A673 (cell line): ENCODE measurements at regions not wholly inside any gene's neighbourhood (a gene's known extent, or its start where the extent isn't known, plus 50 kb on each side); places are given as distances from the start of the nearest gene placed in this dataset.

Experiments used
- EZH2 ChIP-seq: fragments of 200-600 bp; sonication (generic); IDR thresholded peaks from 2 replicates; pipeline ENCODE4 v1.6.1; 2017; ENCODE audit warnings: borderline replicate concordance, low read depth, mild to moderate bottlenecking, mixed read lengths, antibody characterized with exemption, low read length; ENCODE audit not compliant: poor library complexity, severe bottlenecking
- TF ChIP-seq, protein P1 (sequence below): fragments of 300-800, 200-600 bp; sonication (generic); conservative IDR thresholded peaks from 2 replicates; pipeline ENCODE4 v1.5.1; 2017; ENCODE audit warnings: low read depth, mild to moderate bottlenecking, antibody characterized with exemption, low read length, moderate library complexity, mixed read lengths

DNA sequence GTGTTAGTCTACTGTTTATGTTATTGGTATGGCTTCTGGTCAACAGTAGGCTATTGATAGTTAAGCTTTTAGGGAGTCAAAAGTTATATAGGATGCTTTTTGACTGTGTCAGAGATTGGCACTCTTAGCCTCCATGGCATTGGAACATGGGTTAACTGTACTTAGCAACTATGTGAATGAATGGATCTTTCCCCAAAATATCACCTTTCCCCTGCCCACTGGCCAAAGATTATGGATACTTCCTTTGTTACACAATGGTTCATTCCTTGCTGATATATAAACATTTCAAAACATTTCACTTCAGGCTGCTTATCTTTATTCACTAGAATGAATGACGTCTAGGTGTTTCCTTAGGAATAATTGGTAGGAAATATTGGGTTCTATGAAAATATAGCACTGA, 62.1 kb upstream of the DOCK10 start:
- TF ChIP-seq, protein P1, sequence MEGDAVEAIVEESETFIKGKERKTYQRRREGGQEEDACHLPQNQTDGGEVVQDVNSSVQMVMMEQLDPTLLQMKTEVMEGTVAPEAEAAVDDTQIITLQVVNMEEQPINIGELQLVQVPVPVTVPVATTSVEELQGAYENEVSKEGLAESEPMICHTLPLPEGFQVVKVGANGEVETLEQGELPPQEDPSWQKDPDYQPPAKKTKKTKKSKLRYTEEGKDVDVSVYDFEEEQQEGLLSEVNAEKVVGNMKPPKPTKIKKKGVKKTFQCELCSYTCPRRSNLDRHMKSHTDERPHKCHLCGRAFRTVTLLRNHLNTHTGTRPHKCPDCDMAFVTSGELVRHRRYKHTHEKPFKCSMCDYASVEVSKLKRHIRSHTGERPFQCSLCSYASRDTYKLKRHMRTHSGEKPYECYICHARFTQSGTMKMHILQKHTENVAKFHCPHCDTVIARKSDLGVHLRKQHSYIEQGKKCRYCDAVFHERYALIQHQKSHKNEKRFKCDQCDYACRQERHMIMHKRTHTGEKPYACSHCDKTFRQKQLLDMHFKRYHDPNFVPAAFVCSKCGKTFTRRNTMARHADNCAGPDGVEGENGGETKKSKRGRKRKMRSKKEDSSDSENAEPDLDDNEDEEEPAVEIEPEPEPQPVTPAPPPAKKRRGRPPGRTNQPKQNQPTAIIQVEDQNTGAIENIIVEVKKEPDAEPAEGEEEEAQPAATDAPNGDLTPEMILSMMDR: no peak
- no peak for TF ChIP-seq EZH2
